ENCODE measurements at regions not wholly inside any gene's neighbourhood (a gene's known extent, or its start where the extent isn't known, plus 50 kb on each side); places are given as distances from the start of the nearest gene placed in this dataset.

DNA sequence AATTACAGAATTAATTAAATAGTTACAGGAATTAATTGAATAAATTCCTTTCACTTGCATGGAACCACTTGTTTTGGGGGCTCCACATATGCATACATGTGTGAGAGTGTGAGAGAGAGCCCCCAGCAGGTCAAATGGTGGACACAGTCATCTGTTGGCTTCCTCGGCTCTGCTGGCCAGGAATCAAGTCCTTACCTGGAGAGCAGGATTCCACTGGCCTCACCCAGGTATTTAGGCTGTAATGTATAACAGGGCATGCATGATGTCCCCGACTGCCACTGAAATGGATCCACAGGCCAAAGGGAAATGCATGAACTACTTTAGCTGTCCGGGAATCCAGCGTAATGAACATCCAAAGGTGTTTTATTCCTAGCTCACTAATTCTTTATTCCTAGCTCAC, 139.7 kb upstream of the SMAD3 start:
- TF ChIP-seq YY1 (IDR thresholded peaks at IDR 0.05; ENCODE audit: low read depth): no peak
- 0 out of 2 replicates have a peak, but pooled peaks have one; percentile 23 for TF ChIP-seq TCF12 (IDR thresholded peaks at IDR 0.05; ENCODE audit: low read depth)
- TF ChIP-seq TEAD4 (IDR thresholded peaks at IDR 0.05): peak; percentile 79
- TF ChIP-seq CREB1 (IDR thresholded peaks at IDR 0.05; ENCODE audit: low read depth): no peak
- no peak for TF ChIP-seq EGR1 (IDR thresholded peaks at IDR 0.05)
- TF ChIP-seq, protein P1, sequence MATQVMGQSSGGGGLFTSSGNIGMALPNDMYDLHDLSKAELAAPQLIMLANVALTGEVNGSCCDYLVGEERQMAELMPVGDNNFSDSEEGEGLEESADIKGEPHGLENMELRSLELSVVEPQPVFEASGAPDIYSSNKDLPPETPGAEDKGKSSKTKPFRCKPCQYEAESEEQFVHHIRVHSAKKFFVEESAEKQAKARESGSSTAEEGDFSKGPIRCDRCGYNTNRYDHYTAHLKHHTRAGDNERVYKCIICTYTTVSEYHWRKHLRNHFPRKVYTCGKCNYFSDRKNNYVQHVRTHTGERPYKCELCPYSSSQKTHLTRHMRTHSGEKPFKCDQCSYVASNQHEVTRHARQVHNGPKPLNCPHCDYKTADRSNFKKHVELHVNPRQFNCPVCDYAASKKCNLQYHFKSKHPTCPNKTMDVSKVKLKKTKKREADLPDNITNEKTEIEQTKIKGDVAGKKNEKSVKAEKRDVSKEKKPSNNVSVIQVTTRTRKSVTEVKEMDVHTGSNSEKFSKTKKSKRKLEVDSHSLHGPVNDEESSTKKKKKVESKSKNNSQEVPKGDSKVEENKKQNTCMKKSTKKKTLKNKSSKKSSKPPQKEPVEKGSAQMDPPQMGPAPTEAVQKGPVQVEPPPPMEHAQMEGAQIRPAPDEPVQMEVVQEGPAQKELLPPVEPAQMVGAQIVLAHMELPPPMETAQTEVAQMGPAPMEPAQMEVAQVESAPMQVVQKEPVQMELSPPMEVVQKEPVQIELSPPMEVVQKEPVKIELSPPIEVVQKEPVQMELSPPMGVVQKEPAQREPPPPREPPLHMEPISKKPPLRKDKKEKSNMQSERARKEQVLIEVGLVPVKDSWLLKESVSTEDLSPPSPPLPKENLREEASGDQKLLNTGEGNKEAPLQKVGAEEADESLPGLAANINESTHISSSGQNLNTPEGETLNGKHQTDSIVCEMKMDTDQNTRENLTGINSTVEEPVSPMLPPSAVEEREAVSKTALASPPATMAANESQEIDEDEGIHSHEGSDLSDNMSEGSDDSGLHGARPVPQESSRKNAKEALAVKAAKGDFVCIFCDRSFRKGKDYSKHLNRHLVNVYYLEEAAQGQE (IDR thresholded peaks at IDR 0.05; ENCODE audit: low read depth): no peak
- peak; percentile 34; the same call in 1 of the 2 replicates for TF ChIP-seq EP300 (IDR thresholded peaks at IDR 0.05; ENCODE audit: borderline replicate concordance)
- TF ChIP-seq, protein P2, sequence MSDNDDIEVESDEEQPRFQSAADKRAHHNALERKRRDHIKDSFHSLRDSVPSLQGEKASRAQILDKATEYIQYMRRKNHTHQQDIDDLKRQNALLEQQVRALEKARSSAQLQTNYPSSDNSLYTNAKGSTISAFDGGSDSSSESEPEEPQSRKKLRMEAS (IDR thresholded peaks at IDR 0.05): no peak
- no peak; the same call in none of the 2 replicates for TF ChIP-seq RAD21 (IDR thresholded peaks at IDR 0.05; ENCODE audit: low read depth)
- TF ChIP-seq NFIC (IDR thresholded peaks at IDR 0.05): peak; percentile 71
- no peak for TF ChIP-seq TAF1 (IDR thresholded peaks at IDR 0.05; ENCODE audit: low read depth)

DNA sequence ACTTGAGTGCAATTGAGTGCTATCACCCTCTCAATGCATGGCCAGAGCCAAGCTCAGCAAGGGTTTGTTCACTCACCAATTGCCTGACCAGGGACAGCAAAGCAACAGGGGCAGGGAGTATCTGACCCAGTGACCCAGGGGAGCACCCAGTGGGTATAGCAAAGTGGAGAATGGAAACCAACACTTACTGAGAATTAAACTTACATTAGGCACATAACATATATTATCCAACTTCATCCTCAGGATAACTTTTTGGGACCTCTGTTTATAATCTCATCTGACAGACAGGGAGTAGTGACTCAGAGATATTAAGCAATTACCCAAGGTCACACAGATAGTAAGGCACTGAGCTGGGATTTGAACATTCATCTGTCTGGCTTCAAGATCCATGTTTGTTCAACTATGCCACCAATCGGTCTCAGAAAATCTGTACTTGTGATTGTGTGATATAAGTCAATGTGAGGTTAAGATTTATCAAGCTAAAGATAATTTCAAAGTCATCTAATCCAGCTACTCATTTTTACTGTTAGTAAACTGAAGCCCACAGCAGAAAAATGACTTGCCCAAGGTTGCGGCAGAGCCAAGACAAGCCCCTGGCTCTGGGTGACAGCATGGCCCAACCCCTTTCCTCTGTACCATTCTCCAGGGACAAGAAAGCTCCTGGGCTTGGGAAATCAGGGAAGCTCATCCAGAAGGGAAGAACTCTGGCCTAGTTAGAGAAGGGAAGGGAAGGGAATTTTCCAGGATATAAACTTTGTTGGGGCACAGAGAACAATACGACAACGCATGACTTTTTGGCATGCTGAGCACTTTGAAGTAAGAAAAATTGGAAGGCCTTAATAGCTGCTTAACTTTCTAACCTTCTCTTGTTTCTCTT, 138.0 kb upstream of the SMAD3 start:
- TF ChIP-seq TEAD4 (IDR thresholded peaks at IDR 0.05) (no peak), FOXM1 (IDR thresholded peaks at IDR 0.05; ENCODE audit: borderline replicate concordance, low read depth) (no peak), EGR1 (IDR thresholded peaks at IDR 0.05) (no peak), ZBTB7A (IDR thresholded peaks at IDR 0.05; ENCODE audit: low read depth) (no peak), TAF1 (IDR thresholded peaks at IDR 0.05; ENCODE audit: low read depth) (no peak), TCF12 (IDR thresholded peaks at IDR 0.05; ENCODE audit: low read depth) (no peak), CEBPB (IDR thresholded peaks at IDR 0.05) (no peak), EP300 (IDR thresholded peaks at IDR 0.05; ENCODE audit: borderline replicate concordance) (no peak)
- TF ChIP-seq, protein P3, sequence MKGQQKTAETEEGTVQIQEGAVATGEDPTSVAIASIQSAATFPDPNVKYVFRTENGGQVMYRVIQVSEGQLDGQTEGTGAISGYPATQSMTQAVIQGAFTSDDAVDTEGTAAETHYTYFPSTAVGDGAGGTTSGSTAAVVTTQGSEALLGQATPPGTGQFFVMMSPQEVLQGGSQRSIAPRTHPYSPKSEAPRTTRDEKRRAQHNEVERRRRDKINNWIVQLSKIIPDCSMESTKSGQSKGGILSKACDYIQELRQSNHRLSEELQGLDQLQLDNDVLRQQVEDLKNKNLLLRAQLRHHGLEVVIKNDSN (IDR thresholded peaks at IDR 0.05): no peak

DNA sequence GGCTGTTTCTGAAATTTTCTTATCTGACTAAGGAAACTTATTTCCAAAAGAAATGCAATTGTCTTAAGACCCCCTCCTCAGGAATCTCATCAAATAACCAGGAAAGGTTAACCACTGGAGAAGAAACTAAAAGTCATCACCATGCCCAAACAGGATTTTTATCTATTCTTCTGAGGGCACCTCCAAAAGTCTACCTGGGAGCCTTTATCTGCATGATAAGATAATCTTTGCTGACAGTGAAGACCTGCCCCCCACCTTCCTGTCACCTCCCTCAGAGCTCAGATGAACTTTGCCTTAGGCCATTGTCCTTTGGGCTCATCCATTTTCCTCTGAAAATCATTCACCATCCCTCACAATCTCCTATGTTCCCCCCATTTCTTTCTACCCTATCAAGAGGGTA, 137.3 kb upstream of the SMAD3 start:
- TF ChIP-seq CREB1 (IDR thresholded peaks at IDR 0.05; ENCODE audit: low read depth) (no peak), ZBTB7A (IDR thresholded peaks at IDR 0.05; ENCODE audit: low read depth) (no peak), CEBPB (IDR thresholded peaks at IDR 0.05) (no peak), RAD21 (IDR thresholded peaks at IDR 0.05; ENCODE audit: low read depth) (no peak), FOXM1 (IDR thresholded peaks at IDR 0.05; ENCODE audit: borderline replicate concordance, low read depth) (no peak), TAF1 (IDR thresholded peaks at IDR 0.05; ENCODE audit: low read depth) (no peak), YY1 (IDR thresholded peaks at IDR 0.05; ENCODE audit: low read depth) (no peak), TCF12 (IDR thresholded peaks at IDR 0.05; ENCODE audit: low read depth) (no peak), EP300 (IDR thresholded peaks at IDR 0.05; ENCODE audit: borderline replicate concordance) (no peak), EGR1 (IDR thresholded peaks at IDR 0.05) (no peak), NFIC (IDR thresholded peaks at IDR 0.05) (no peak), TEAD4 (IDR thresholded peaks at IDR 0.05) (no peak)
- TF ChIP-seq, protein P3 (IDR thresholded peaks at IDR 0.05): no peak
- TF ChIP-seq, protein P2 (IDR thresholded peaks at IDR 0.05): no peak
- TF ChIP-seq, protein P1 (IDR thresholded peaks at IDR 0.05; ENCODE audit: low read depth): no peak

DNA sequence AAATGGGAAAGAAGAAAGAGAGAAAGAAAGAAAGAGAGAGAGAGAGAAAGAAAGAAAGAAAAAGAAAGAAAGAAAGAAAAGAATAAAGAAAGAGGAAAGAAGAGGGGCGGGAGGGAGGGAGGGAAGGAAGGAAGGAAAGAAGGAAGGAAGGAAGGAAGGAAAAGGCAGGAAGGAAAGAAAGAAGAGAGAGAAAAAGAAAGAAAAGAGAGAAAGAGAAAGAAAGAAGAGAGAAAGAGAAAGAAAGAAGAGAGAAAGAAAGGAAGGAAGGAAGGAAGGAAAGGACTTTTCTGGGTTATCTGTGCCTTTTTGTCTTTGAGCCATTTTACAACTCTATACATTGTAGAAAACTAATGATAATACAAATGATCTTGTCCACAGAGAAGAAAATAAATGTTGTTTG, 136.6 kb upstream of the SMAD3 start:
- TF ChIP-seq CEBPB (IDR thresholded peaks at IDR 0.05): no peak
- TF ChIP-seq TAF1 (IDR thresholded peaks at IDR 0.05; ENCODE audit: low read depth): no peak
- TF ChIP-seq CREB1 (IDR thresholded peaks at IDR 0.05; ENCODE audit: low read depth): no peak
- no peak for TF ChIP-seq YY1 (IDR thresholded peaks at IDR 0.05; ENCODE audit: low read depth)
- TF ChIP-seq, protein P1 (IDR thresholded peaks at IDR 0.05; ENCODE audit: low read depth): no peak
- TF ChIP-seq ZBTB7A (IDR thresholded peaks at IDR 0.05; ENCODE audit: low read depth): no peak
- TF ChIP-seq EGR1 (IDR thresholded peaks at IDR 0.05): no peak
- TF ChIP-seq TEAD4 (IDR thresholded peaks at IDR 0.05): no peak
- TF ChIP-seq, protein P2 (IDR thresholded peaks at IDR 0.05): no peak
- TF ChIP-seq RAD21 (IDR thresholded peaks at IDR 0.05; ENCODE audit: low read depth): no peak
- TF ChIP-seq FOXM1 (IDR thresholded peaks at IDR 0.05; ENCODE audit: borderline replicate concordance, low read depth): no peak
- TF ChIP-seq, protein P3 (IDR thresholded peaks at IDR 0.05): no peak
- TF ChIP-seq TCF12 (IDR thresholded peaks at IDR 0.05; ENCODE audit: low read depth): no peak
- TF ChIP-seq EP300 (IDR thresholded peaks at IDR 0.05; ENCODE audit: borderline replicate concordance): no peak
